Endothelial cell of umbilical vein (primary cell): ENCODE measurements at regions not wholly inside any gene's neighbourhood (a gene's known extent, or its start where the extent isn't known, plus 50 kb on each side); places are given as distances from the start of the nearest gene placed in this dataset.

Source experiments
- BruUV-seq: library from RNA; stranded (reverse); fragments of 400-500 nt; replicated peaks from 2 replicates; lab custom pipeline; 2021; lab: Mats Ljungman, UMichigan
- CTCF ChIA-PET: fragments of 300-600, 350-600 bp; sonication (Branson Sonifier 250); formaldehyde crosslinking; loops from one replicate; lab custom pipeline; 2021; ENCODE audit warnings: antibody characterized with exemption, inconsistent platforms; lab: Charles Lee
- POLR2A ChIA-PET: fragments of 300-600, 350-600 bp; sonication (Branson Sonifier 250); formaldehyde crosslinking; loops from one replicate; lab custom pipeline; 2021; ENCODE audit warnings: antibody characterized with exemption, inconsistent platforms; lab: Charles Lee
- DNase-seq: peaks from one replicate; pipeline ENCODE4 v3.0.0-alpha.2; 2011; ENCODE audit warnings: low read depth, low spot score
- FAIRE-seq: peaks from 2 replicates; lab custom pipeline; 2011; peaks lifted over from hg19 to GRCh38; lab: Jason Lieb, UNC
- H2AFZ ChIP-seq: 2 replicates; pipeline ENCODE4 v1.6.0; 2012; ENCODE audit warnings: low read depth, low read length, control low read depth, inconsistent platforms
- H3K27ac ChIP-seq: 2 replicates; pipeline ENCODE4 v1.5.1; 2011; ENCODE audit warnings: low read depth, mild to moderate bottlenecking, control low read depth, low read length, moderate library complexity; ENCODE audit not compliant: insufficient read depth
- H3K27me3 ChIP-seq, 2 experiments: 2 replicates each; pipeline versions ENCODE4 v1.6.0 to v1.6.1; 2011; ENCODE audit warnings: low read length in 2 of 2, mixed read lengths in 1 of 2; ENCODE audit not compliant: control insufficient read depth in 2 of 2, insufficient read depth in 2 of 2
- H3K36me3 ChIP-seq, 2 experiments: 2 replicates in 1 of 2; 3 replicates in 1 of 2; pipeline ENCODE4 v1.5.1; 2011; ENCODE audit warnings: low read length in 2 of 2, mild to moderate bottlenecking in 1 of 2, moderate library complexity in 1 of 2; ENCODE audit not compliant: control insufficient read depth in 2 of 2, insufficient read depth in 2 of 2; ENCODE audit errors: extremely low read depth in 1 of 2
- H3K4me1 ChIP-seq: 3 replicates; pipeline ENCODE4 v1.5.1; 2011; ENCODE audit warnings: mild to moderate bottlenecking, low read length; ENCODE audit not compliant: control insufficient read depth, insufficient read depth; ENCODE audit errors: extremely low read depth
- H3K4me2 ChIP-seq: 2 replicates; pipeline ENCODE4 v1.6.1; 2011; ENCODE audit warnings: low read length, control low read depth, mixed read lengths; ENCODE audit not compliant: insufficient read depth
- H3K4me3 ChIP-seq, 3 experiments: fragments of 200-600 bp in 1 of 3; sonication (generic), shearing (Covaris generic) in 1 of 3; replicated peaks in 1 of 3; 2 replicates each; pipeline ENCODE4 v1.5.1; 2011 to 2016; ENCODE audit warnings: control low read depth in 3 of 3, low read length in 3 of 3, mild to moderate bottlenecking in 2 of 3, inconsistent platforms in 1 of 3, low read depth in 1 of 3, moderate library complexity in 1 of 3; ENCODE audit not compliant: insufficient read depth in 1 of 3
- H3K79me2 ChIP-seq: 2 replicates; pipeline ENCODE4 v1.6.0; 2012; ENCODE audit warnings: low read length, inconsistent platforms; ENCODE audit not compliant: control insufficient read depth, insufficient read depth
- H3K9ac ChIP-seq: replicated peaks from 2 replicates; pipeline ENCODE3; 2011; ENCODE audit warnings: low read length, control low read depth; ENCODE audit not compliant: insufficient read depth; ENCODE audit errors: extremely low read depth
- H3K9me1 ChIP-seq: replicated peaks from 3 replicates; pipeline ENCODE4 v1.6.0; 2011; ENCODE audit warnings: mild to moderate bottlenecking, low read length; ENCODE audit not compliant: control insufficient read depth, insufficient read depth; ENCODE audit errors: extremely low read depth
- H3K9me3 ChIP-seq: replicated peaks from 2 replicates; pipeline ENCODE4 v1.5.1; 2012; ENCODE audit warnings: low read length, inconsistent platforms; ENCODE audit not compliant: control insufficient read depth, insufficient read depth
- H4K20me1 ChIP-seq: replicated peaks from 2 replicates; pipeline ENCODE3; 2011; ENCODE audit warnings: mild to moderate bottlenecking, low read length; ENCODE audit not compliant: control insufficient read depth, insufficient read depth; ENCODE audit errors: extremely low read depth
- CTCF ChIP-seq, 2 donors: IDR thresholded peaks; 1 replicate in 1 of 2; 2 replicates in 1 of 2; pipeline ENCODE4 v1.5.1; 2011; ENCODE audit warnings: low read length in 2 of 2, mild to moderate bottlenecking in 2 of 2, moderate library complexity in 2 of 2, control low read depth in 1 of 2, inconsistent platforms in 1 of 2, low read depth in 1 of 2; ENCODE audit not compliant: insufficient read depth in 1 of 2; ENCODE audit errors: extremely low read depth in 1 of 2
- EZH2 ChIP-seq: IDR thresholded peaks from 2 replicates; pipeline ENCODE4 v1.6.1; 2012; ENCODE audit warnings: borderline replicate concordance, low read depth, mild to moderate bottlenecking, moderate library complexity, low read length, inconsistent platforms; ENCODE audit not compliant: severe bottlenecking
- FOS ChIP-seq: IDR thresholded peaks from 2 replicates; pipeline ENCODE4 v1.6.1; 2011; ENCODE audit warnings: mild to moderate bottlenecking, low read length, moderate library complexity, borderline replicate concordance; ENCODE audit not compliant: insufficient read depth
- GATA2 ChIP-seq: IDR thresholded peaks from 2 replicates; pipeline ENCODE4 v1.7.0; 2011; ENCODE audit warnings: low read depth, mild to moderate bottlenecking, moderate library complexity, mixed read lengths, low read length; ENCODE audit not compliant: insufficient read length, insufficient read depth
- JUN ChIP-seq: IDR thresholded peaks from 2 replicates; pipeline ENCODE4 v1.6.1; 2011; ENCODE audit warnings: borderline replicate concordance, low read depth; ENCODE audit not compliant: insufficient read length, insufficient read depth
- MAX ChIP-seq: IDR thresholded peaks from 2 replicates; pipeline ENCODE4 v1.6.1; 2011; ENCODE audit not compliant: insufficient read depth, insufficient read length
- MYC ChIP-seq: IDR thresholded peaks from one replicate; pipeline ENCODE4 v1.6.1; 2011; ENCODE audit warnings: mild to moderate bottlenecking, low read depth, low read length
- POLR2A ChIP-seq: IDR thresholded peaks from 2 replicates; pipeline ENCODE4 v1.6.1; 2012; ENCODE audit warnings: low read depth, mild to moderate bottlenecking, control low read depth, low read length
- POLR2AphosphoS5 ChIP-seq: IDR thresholded peaks from 2 replicates; pipeline ENCODE4 v1.6.1; 2012; ENCODE audit warnings: low read depth, mild to moderate bottlenecking, control low read depth, low read length, moderate library complexity; ENCODE audit not compliant: insufficient read depth
- dilution Hi-C: fragments of 300-500 bp; cut with MboI; formaldehyde crosslinking; loops from one replicate; pipeline ENCODE4 v1.15.0; 2019; ENCODE audit warnings: low sequenced_read_pairs; ENCODE audit not compliant: extremely low pct_ligation_motif_present
- intact Hi-C: fragments of 100-400 bp; cut with micrococcal nuclease; formaldehyde crosslinking; loops from one replicate; pipeline ENCODE4 v1.10.0; 2022

GRCh38 chr15:66929843-66930402 is 135.5 kb upstream of the SMAD3 start:
- H3K36me3 ChIP-seq: no peaks in the 10 kb centered on the region
- peaks cover 14% of the 10 kb centered on the region for H3K4me1 ChIP-seq
- DNase-seq (no peak), FAIRE-seq (no peak)
- H3K9ac ChIP-seq: no peak overlapping the region
- H3K27ac ChIP-seq: no peak overlapping the region
- no peak overlapping the region for H3K4me2 ChIP-seq
- intact Hi-C loops: loop anchor here (2.0 kb wide), 1 partner anchor 27 kb away; no protein-coding TSS in a partner anchor
- ChIA-PET POLR2A (no interaction called here), CTCF (interaction anchor here (1.3 kb wide), 1 partner anchor 27 kb away, joined by 6 read pairs; no protein-coding TSS in a partner anchor)
- dilution Hi-C loops: loop anchor here (25.0 kb wide), 1 partner anchor 507 kb away; no protein-coding TSS in a partner anchor
- H2AFZ ChIP-seq: no peak overlapping the region
- TF ChIP-seq CTCF (IDR thresholded peaks at IDR 0.05; ENCODE audit: extremely low read depth in 1 of 2, insufficient read depth in 1 of 2, low read depth in 1 of 2, low read length in 2 of 2) (no peak), MYC (no peak), EZH2 (no peak), FOS (no peak), MAX (no peak), POLR2AphosphoS5 (no peak), GATA2 (no peak), JUN (no peak), POLR2A (no peak)
- H3K27me3 ChIP-seq: no peaks in the 10 kb centered on the region
- no peaks in the 10 kb centered on the region for H3K9me3 ChIP-seq
- BruUV-seq: no TSS peak
- no peaks in the 10 kb centered on the region for H3K9me1 ChIP-seq
- no peaks in the 10 kb centered on the region for H3K79me2 ChIP-seq
- no peak overlapping the region for H3K4me3 ChIP-seq
- H4K20me1 ChIP-seq: no peaks in the 10 kb centered on the region
